ENCODE measurements at regions not wholly inside any gene's neighbourhood (a gene's known extent, or its start where the extent isn't known, plus 50 kb on each side); places are given as distances from the start of the nearest gene placed in this dataset.

DNA sequence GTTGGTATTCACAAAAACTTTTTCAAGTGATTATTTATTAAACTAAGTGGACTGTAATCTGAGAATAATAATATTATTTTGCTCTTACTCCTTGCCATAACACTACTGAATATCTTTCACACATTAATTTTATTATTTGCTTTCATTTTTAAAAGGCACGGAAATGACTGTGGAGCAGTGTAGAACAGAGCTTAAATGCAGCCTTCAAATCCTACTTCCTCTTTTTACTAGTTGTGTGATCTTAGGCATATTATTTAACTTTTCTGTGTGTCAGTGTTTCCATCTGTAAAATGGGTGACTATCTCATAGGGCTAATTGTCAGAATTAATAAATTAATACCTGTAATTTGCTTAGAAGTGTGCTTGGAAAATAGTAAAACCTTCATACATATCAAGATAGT, 55.5 kb upstream of the SLC8A1 start:
- no peak for DNase-seq

DNA sequence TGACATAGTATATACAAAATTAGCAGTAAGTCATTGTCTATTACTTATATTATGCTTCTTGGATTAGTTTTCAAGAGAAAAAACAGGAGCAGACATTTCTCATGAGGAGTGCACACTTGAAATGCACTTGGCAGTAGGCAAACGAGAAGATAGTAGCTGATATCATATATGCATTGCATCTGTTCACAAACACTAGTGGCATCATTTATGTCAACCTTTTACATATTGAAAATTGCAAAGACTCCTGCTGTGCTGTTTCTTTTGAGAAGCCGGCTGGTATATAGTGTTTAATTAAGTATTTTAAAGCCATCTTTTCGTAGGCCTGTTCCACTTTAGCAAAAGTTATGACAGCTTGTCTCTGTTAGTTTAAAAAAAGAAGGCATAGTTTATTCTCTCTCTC, 58.4 kb upstream of the SLC8A1 start:
- DNase-seq, result no peak

DNA sequence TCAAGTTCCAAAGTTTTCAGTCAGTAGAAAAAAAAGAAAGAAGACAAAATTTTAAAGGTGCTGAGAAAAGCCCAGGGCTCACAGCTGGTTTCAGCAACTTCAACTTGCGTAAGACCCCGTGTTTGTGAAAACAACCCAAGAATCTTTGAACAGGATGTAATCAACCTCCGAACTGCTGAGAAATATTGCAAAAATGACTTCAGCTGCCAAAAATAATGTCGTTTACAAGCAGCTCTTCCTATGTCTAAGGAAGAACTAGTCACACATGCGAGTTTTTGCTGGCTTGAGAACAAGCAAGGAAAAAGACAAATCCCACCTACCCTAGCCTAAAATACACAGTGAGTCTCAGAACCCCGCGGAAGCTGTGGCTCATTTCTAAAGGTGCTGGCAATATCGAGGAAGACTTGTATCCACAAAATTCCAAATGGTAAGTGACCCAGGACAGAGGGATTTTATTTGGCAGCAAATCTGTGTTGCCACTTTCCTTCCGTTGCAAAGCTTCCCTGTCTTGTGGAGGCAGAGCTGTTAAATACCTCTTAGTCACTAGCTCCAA, 59.8 kb upstream of the SLC8A1 start:
- no peak for DNase-seq

DNA sequence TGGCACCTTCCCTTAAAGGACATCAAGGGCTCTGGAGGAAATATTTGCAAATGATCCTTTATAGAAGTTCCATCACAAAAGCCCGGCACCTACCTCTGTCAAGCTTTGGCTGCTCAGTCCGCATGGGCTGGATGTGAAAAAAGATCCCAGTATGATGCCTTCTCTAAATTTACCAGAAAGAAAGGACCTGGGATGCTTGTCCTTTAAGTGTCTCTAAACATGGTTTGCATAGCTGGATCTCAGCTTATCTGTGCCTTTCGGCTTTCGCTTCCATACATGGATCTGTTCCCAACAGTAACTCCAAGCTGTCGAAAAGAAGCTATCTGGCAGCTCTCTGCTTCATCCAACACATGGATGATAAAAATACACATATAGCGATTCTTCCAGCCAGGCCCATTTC, 60.4 kb upstream of the SLC8A1 start:
- no peak for DNase-seq

DNA sequence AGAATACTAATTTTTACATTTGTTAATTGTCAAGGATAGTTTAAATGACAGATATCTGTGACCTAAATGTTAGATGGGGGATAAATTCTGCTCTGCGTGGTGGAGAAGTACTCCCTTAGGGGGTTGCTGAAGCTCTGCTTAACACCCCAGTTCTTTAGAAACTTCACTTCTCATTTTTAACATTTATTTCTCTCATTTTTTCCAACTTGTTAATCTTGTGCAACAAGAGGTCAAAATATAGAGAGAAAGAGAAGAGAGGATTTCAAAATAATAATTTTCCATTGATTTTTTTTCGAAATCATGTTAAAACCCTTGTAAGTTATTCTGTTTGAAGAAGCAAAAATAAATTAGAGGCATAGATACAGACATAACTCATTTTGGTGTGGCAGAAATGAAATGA, 61.3 kb upstream of the SLC8A1 start:
- DNase-seq, result no peak

DNA sequence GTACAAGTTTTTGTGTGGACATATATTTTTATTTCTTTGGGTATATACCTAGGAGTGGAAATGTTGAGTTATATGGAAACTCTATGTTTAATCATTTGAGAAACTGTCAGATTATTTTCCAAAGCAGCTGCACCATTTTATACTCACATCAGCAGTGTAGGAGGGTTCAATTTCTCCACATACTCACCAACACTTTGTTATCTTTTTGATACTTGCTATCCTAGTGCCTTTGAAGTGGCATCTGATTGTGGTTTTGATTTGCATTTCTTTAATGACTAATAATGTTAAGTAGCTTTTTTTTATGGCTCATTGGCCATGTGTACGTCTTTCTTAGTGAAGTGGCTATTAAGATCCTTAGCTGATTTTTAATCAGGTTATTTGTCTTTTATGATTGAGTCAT, 64.7 kb upstream of the SLC8A1 start:
- DNase-seq, result no peak

DNA sequence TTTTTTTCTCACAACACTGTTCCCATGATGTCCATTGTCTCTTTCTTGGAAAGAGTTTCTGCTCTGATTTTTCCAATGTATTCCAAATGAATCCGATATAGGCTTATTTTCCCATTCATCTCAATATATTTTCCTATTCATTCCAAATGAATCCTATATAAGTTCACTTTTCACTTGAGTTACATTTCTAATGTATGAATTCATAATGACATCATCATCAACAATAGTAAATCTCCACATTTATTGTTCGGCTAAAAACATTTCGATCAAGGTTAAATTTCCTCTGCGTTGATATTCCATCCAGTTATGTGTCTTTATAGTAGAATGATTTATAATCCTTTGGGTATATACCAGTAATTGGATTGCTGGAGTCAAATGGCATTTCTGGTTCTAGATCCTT, 76.7 kb upstream of the SLC8A1 start:
- DNase-seq, result no peak

DNA sequence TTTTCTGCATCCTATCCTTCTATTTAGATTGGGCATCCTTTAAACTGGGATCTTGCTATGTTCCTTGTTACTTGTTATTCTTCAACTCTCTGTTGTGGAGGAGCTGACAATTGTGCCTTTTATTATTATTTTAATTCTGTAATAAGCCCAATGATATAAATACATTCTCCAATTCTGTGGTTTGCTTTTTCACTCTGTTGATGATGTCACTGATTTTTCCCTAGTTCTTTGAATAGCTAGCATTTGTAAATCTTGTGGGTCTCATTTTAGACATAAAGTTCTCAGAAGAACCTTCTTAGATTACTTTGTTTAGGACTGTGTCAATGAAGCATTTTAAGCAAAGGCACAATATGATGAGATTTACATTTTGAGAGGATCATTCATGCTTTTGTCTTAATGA, 79.5 kb upstream of the SLC8A1 start:
- no peak for DNase-seq

DNA sequence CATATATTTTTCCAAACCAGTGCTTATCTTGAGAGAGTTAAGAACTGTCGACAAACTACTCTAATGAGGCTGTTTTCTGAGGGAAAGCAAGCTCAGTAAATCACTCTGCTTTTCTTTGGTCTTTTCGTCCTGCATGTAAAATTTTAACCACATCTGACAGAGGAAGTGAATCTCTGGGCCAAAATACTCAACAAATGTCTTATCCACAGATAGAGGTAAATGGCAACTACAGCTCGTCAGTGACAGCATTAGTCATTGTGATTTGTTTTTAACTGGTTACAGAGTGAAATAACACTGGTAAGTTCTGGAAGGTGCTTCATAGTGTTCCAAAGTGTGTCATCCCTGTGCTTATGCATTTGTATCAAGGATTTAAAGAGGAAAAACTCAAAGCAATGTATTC, 82.6 kb upstream of the SLC8A1 start:
- no peak for DNase-seq

DNA sequence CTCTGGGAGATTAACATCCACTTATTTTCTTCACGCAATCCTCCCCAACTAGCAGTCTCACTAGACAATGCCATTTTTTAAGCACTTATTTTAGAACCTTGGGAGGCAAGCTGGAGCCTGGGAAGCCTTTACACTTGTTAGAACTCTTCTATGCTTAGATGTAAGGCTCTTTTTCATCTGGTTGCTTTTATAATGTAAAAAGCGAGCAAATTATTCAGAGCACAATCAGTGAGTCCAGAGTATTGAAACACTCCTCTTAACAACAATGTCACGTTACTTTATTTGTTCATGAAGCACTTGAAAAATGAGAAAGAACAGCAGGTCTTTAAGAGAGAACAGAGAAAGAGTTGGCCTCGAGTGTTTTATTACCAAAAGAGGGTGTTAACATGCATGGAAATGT, 84.1 kb upstream of the SLC8A1 start:
- no peak for DNase-seq

DNA sequence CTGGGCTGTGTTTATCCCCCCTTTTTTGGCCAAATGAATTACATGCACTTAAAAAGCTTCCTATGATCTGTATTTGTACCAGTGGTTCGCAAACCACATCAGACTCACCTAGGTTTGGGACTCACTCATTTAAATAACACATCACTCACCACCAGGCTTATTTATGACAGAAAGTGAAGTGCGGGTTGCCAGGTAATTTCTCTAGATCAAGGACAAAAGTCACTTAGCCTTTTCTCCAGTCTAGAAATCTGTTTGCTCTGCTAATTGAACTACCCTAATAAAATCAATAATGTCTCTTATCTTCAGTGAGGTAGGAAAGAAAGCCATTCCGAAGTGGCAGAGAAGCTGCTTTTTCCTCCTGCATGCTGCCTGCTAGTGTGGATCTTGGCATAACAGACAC, 88.1 kb upstream of the SLC8A1 start:
- no peak for DNase-seq

DNA sequence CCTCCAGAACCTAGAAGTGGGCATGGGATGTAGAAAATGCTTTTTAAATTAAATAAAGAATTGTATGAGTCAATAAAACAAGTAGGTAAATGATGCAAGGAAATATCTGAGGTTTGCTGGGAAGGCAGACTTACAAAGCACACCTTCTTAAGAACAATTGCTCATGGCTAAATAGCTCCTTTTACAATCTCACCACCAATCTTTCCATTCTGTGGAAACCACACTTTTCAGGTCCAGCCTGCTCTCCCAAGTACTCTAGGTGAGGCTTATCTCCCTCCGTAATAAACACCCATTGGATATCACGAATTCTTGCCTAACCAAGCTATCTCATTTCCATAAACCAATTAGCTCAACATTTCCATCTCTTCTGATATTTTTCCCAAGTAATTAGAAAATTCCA, 91.5 kb upstream of the SLC8A1 start:
- no peak for DNase-seq

DNA sequence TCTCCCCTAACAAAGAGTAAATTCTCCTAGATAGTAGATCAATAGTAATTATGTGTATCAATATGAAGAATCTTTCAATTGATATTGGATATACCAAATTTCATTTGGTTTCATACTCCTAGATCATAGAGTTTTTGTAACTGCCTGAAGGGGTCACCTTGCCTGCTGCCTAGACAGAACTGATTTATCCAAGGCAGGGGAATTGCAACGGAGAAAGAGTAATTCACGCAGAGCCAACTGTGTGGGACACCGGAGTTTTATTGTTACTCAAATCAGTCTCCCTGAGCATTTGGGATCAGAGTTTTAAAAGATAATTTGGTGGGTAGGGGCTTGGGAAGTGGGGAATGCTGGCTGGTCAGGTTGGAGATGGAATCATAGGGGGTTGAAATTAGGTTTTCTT, 92.2 kb upstream of the SLC8A1 start:
- DNase-seq, result no peak

DNA sequence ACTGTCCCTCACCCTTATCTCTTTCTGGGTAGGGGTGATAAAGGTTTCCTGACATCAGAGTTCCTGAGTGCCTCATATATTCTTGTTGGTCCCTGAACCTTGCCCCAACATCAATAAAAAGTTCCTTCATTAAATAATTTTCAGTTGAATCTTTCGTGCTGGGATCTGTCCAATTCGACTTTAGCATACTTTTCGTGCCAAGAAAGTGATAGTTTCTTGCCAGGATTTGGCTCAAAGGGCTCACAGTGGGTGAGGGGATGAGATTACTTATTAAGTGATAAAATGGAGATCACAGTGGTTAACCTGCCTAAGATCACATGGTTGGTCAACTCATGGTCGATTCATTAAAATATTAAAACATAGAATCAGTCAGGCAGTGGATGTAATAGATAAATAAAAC, 93.8 kb upstream of the SLC8A1 start:
- DNase-seq, result no peak

DNA sequence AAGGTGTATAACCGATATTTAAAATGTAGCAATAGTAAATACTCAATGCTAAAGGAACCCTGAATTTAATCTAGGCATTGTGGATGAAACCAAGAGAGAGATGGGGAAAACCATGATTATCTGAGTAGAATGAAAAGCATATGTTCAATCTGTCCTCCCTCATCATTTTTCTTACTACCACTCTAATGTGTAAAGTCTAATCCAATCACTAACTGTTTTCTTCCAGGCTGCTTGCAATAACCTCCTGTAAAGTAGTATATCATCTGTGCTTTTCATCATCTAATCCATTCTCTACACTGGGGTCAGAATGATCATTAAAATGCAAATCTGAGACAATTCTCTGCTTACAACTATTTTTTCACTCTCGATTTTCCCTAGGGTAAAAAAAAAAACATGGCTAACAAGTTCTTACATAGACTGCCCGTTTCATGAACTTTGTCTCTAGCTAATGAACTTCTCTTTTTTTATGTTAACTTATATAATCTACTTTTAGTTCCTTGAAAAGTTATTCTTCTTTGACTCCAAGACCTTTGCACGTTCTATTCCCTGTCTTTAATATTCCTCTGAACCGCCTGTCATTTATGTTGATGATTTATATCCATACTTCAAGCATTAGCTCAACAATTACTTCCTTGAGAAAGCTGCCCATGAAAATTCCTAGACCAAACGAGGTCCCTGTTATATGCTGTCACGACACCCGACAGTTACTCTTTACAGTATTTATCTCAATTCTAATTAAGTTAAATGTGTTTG, 94.7 kb upstream of the SLC8A1 start:
- DNase-seq, result no peak

DNA sequence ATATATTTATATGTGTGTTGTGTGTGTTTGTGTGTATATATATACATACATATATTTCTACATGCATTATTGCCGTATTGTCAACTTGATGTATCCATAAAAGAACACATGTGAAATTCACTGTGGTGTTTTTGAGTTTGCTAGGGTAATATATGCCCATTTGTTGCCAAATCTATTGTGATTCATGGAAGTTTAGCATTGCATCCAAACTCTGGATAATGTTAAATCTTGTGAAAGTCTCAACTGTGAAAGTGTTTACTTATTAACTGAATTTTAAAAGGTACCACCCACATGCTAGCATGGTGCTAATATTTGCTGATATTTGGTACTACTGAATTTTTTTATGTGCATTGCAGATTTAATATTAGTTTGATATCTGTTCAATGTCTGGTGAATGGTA, 96.6 kb upstream of the SLC8A1 start:
- DNase-seq, result no peak

DNA sequence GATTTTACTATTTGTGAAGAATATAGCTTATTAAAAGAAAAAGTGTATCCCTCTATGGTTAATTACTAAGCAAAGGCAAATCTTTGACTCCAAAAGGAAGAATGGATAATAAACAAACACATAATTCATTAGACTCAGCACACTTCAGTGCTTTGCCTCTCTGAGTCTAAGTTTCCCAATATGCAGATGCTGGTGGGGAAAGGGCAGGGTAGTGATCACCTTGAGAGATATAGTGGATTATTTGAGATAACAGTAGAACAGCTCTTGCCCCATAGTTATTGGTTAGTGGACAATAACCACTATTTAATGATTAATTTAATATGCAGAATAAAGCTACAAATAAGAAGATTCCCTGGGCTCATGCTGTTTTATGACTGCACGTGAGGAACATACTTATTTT, 98.2 kb upstream of the SLC8A1 start:
- no peak for DNase-seq

DNA sequence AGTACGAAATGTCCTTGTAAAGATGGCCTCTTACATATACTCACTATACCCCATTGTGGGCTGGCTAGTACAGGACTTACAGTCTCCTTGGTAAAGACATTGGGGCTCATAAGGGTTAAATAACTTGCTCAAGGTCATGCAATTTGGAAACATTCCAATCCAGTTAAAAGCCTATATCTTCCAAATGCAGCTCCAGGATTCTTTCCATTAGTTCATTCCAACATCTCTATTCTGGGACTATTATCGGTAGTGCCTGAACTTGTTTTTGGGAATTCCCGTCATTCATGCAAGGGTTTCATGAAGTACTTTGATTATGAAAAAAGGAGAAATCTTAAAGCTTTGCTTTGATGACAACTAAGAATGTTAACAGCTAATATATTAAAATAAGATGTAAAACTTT, 99.2 kb upstream of the SLC8A1 start:
- DNase-seq, result no peak

DNA sequence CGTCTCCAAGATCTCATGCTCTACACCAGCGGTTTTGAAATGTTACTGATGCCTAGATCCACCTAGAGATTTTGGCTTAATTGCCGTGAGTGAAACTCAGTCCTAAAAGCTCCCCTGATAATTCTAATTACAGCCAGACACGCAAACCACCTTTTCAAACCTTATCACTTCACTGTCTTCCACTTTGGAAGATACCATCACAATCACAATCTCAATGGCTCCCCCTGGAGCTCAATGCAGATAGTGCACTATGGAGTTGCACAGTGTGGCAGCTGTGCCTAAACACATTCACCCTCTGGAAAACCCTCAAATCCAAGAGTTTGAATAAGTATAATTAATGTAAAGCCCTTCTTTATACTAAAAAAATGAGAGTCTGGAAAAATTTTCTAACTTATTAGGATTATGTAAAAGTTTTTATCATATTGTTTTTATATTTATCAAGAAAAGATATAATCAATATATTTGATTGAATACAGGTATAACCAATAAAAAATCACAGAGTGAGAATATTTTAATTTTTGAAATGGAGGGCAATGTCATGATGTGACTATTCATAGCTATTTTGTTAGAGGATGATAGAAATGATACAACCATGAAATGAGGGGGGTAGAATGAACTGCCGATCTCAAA, 102.9 kb upstream of the SLC8A1 start:
- no peak for DNase-seq

DNA sequence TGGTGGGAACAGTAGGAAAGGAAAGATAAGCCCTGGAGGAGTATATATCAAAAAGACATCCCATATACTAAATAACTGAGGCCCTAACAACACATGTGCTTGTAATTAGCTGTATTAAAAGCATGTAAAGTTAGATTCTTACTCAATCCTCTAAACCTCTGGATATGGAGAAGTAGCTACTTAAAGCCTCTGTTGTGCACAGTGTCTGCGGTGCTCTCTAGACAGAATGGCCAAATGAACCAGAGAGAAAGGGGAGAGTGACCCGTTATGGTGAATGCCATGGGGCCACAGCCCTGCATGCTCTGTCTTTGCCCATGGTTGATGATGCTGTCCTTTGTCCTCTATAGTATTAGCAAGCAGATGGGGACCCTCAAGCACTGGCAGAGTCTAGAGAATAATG, 104.4 kb upstream of the SLC8A1 start:
- no peak for DNase-seq

DNA sequence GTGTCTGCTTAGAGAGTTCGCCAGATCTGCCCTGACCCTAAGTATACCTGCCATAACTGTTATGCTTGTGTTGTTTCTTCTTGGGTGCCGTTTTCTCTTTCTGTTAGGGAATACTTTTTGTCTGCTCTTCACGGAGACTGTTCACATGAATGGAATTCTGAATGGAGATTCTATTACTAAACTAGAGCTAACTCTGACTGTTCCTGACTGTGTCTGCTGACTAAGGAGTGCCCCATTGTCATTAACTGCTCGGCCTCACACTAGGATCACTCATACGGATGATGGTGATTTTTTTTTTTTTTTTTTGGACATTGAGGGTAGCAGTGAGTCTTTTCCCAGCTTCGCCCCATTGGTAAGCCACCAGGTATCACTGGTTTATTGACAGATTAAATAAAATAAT, 104.8 kb upstream of the SLC8A1 start:
- no peak for DNase-seq

DNA sequence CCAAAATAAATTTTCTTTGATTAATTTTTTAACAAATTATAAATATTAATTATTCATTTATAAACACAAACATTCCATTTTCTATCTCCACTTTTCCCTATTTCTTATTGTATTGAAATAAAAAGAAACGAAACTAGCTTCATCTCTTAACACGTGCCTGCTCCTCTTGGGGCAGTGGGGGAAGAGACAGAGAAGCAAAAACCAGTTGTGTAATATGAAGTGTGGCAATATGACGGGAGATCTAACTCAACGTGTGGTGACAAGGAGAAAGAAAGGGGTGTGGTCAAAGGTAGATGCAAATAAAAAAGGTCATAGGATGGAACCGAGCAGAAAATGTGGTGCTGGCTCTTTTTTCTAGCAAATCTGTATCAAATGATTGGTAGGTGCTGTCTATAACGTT, 106.9 kb upstream of the SLC8A1 start:
- DNase-seq, result no peak

DNA sequence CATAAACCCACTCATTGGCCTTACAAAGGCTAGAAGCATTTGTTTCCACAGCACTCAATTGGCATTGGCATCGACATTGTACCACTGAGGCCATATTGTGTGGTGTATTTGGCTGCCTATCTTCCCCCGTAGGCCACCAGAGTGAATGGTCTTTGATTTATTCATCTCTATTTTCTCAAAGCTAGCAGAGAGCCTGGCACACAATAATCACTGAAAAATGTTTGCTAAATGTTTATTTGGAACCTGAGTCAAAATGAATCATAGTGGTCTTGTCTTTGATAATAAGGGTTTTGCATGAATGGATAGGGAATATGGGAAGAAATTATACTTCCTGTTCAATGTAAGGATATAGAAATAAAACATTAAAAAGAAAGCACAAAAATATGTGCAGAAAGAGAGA, 107.3 kb upstream of the SLC8A1 start:
- DNase-seq, result no peak

DNA sequence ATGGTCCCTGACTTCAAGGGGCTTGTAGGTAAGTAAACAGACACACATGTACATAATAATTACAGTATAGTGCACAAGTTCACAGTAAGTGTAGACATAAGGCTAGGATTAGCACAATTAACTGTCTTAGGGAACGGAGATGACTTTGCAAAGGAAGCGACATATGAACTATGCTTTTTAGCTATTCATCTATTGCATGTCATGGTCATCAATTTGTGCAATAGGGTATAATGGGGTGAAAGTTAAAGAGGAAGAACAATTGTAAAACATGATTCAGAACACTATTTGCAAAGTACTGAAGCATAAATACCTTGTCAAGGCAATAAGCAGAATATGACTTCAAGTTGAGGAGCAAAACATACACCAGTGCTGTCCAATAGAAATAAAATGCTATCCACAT, 112.3 kb upstream of the SLC8A1 start:
- DNase-seq, result no peak

DNA sequence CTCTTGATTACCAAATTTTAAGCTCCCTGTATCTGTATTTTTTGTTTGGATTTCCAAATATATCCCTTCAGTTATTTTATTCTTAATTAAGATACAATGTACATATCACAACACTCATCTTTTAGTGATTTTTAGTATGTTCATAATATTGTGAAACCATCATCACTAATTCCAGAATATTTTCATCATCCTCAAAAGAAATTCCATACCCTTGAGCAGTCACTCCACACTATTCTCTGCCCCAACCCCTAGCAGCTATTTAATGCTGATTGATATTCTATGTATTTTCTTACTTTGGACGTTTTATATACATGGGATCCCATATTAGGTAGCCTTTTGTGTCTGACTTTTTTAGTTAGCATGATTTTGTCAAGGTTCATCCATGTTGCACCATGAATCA, 127.4 kb upstream of the SLC8A1 start:
- DNase-seq, result no peak
